ENCODE measurements at regions not wholly inside any gene's neighbourhood (a gene's known extent, or its start where the extent isn't known, plus 50 kb on each side); places are given as distances from the start of the nearest gene placed in this dataset.

GRCh38 chr12:46461459-46461858 is 88.9 kb upstream of the SLC38A2 start:
- Histone ChIP-seq H3K4me3 (ENCODE audit: low read depth, low read length, poor library complexity, severe bottlenecking) (no peak overlapping the region), H3F3A (ENCODE audit: insufficient read depth, low read length) (no peaks in the 10 kb centered on the region), H3K9me3 (ENCODE audit: low read length) (no peaks in the 10 kb centered on the region), H3K36me3 (ENCODE audit: insufficient read depth, low read length) (no peaks in the 10 kb centered on the region), H2AFZ (ENCODE audit: low read length) (no peak overlapping the region), H3K27me3 (ENCODE audit: insufficient read depth, low read length) (no peaks in the 10 kb centered on the region), H3K27ac (ENCODE audit: low read depth, low read length, poor library complexity, severe bottlenecking) (no peak overlapping the region), H3K9ac (ENCODE audit: low read length) (no peak overlapping the region), H3K9me2 (ENCODE audit: low read depth, low read length) (no peaks in the 10 kb centered on the region), H3K79me2 (ENCODE audit: insufficient read depth, low read length) (no peaks in the 10 kb centered on the region), H3K4me2 (ENCODE audit: low read length) (no peak overlapping the region), H3K4me1 (ENCODE audit: insufficient read depth, low read length, severe bottlenecking) (peaks cover 4% of the 10 kb centered on the region), H4K20me1 (ENCODE audit: insufficient read depth, low read length) (no peaks in the 10 kb centered on the region)
- no peak for TF ChIP-seq EZH2 (IDR thresholded peaks at IDR 0.05; ENCODE audit: borderline replicate concordance, low read length)
- no peak for TF ChIP-seq CTCF (IDR thresholded peaks at IDR 0.05; ENCODE audit: low read length)

GRCh38 chr12:46460682-46461210 is 88.2 kb upstream of the SLC38A2 start:
- Histone ChIP-seq H3K9ac (ENCODE audit: low read length) (no peak overlapping the region), H2AFZ (ENCODE audit: low read length) (no peak overlapping the region), H3K9me3 (ENCODE audit: low read length) (no peaks in the 10 kb centered on the region), H3K9me2 (ENCODE audit: low read depth, low read length) (no peaks in the 10 kb centered on the region), H3K4me3 (ENCODE audit: low read depth, low read length, poor library complexity, severe bottlenecking) (no peak overlapping the region), H3K4me1 (ENCODE audit: insufficient read depth, low read length, severe bottlenecking) (peaks cover 4% of the 10 kb centered on the region), H3K79me2 (ENCODE audit: insufficient read depth, low read length) (no peaks in the 10 kb centered on the region), H3F3A (ENCODE audit: insufficient read depth, low read length) (no peaks in the 10 kb centered on the region), H3K4me2 (ENCODE audit: low read length) (no peak overlapping the region), H3K27me3 (ENCODE audit: insufficient read depth, low read length) (no peaks in the 10 kb centered on the region), H3K36me3 (ENCODE audit: insufficient read depth, low read length) (no peaks in the 10 kb centered on the region), H4K20me1 (ENCODE audit: insufficient read depth, low read length) (no peaks in the 10 kb centered on the region), H3K27ac (ENCODE audit: low read depth, low read length, poor library complexity, severe bottlenecking) (no peak overlapping the region)
- TF ChIP-seq EZH2 (IDR thresholded peaks at IDR 0.05; ENCODE audit: borderline replicate concordance, low read length) (no peak), CTCF (IDR thresholded peaks at IDR 0.05; ENCODE audit: low read length) (no peak)

- H2AFZ ChIP-seq (ENCODE audit: low read length), result no peak overlapping the region
- H3K79me2 ChIP-seq (ENCODE audit: insufficient read depth, low read length), result no peaks in the 10 kb centered on the region
- no peak overlapping the region for H3K27ac ChIP-seq (ENCODE audit: low read depth, low read length, poor library complexity, severe bottlenecking)
- H3K9me2 ChIP-seq (ENCODE audit: low read depth, low read length), result no peaks in the 10 kb centered on the region
- H3K4me3 ChIP-seq (ENCODE audit: low read depth, low read length, poor library complexity, severe bottlenecking), result no peak overlapping the region
- no peak overlapping the region for H3K9ac ChIP-seq (ENCODE audit: low read length)
- H3F3A ChIP-seq (ENCODE audit: insufficient read depth, low read length), result no peaks in the 10 kb centered on the region
- H3K4me2 ChIP-seq (ENCODE audit: low read length), result no peak overlapping the region
- H3K9me3 ChIP-seq (ENCODE audit: low read length), result no peaks in the 10 kb centered on the region
- H3K4me1 ChIP-seq (ENCODE audit: insufficient read depth, low read length, severe bottlenecking), result peaks cover 4% of the 10 kb centered on the region
- no peak for TF ChIP-seq CTCF (IDR thresholded peaks at IDR 0.05; ENCODE audit: low read length)
- TF ChIP-seq EZH2 (IDR thresholded peaks at IDR 0.05; ENCODE audit: borderline replicate concordance, low read length), result no peak
- no peaks in the 10 kb centered on the region for H3K36me3 ChIP-seq (ENCODE audit: insufficient read depth, low read length)
- no peaks in the 10 kb centered on the region for H3K27me3 ChIP-seq (ENCODE audit: insufficient read depth, low read length)
- no peaks in the 10 kb centered on the region for H4K20me1 ChIP-seq (ENCODE audit: insufficient read depth, low read length)
Measured at GRCh38 chr12:46459861-46460545, 87.4 kb upstream of the SLC38A2 start.
